SK-N-SH (cell line): ENCODE measurements at regions not wholly inside any gene's neighbourhood (a gene's known extent, or its start where the extent isn't known, plus 50 kb on each side); places are given as distances from the start of the nearest gene placed in this dataset.
"Not testable (repeated sequence)": the region's sequence is repeated elsewhere in the genome, so short reads cannot be mapped to it uniquely, and the experiment has no call there.

Experiments used
- CTCF ChIA-PET: fragments of 300-600, 350-600 bp; formaldehyde crosslinking; extraction: SDS; loops from one replicate; lab custom pipeline; 2021; lab: Yijun Ruan, JAX
- POLR2A ChIA-PET: fragments of 350-600 bp; sonication (Branson Sonifier 250); formaldehyde crosslinking; extraction: SDS; loops from one replicate; lab custom pipeline; 2020; ENCODE audit warnings: antibody characterized with exemption, inconsistent platforms; lab: Yijun Ruan, JAX
- DNase-seq: peaks from one replicate; pipeline ENCODE4 v3.0.0; 2012
- H2AFZ ChIP-seq: fragments of 200-600 bp; sonication (generic); 2 replicates; pipeline ENCODE4 v1.8.1; 2016; ENCODE audit warnings: antibody characterized with exemption, mild to moderate bottlenecking, low read depth
- H3F3A ChIP-seq: fragments of 200-600 bp; sonication (generic); replicated peaks from 2 replicates; pipeline ENCODE3; 2016; ENCODE audit warnings: antibody characterized with exemption, mild to moderate bottlenecking; ENCODE audit not compliant: insufficient read depth
- H3K27ac ChIP-seq, 2 experiments: fragments of 200-500 bp in 1 of 2; fragments of 200-600 bp in 1 of 2; sonication (Bioruptor generic) in 1 of 2; sonication (generic), shearing (Covaris generic) in 1 of 2; 2 replicates each; pipeline versions ENCODE4 v1.5.1 to v1.6.1; 2014 to 2016; ENCODE audit warnings: low read depth in 2 of 2, inconsistent platforms in 1 of 2, low read length in 1 of 2, mild to moderate bottlenecking in 1 of 2, mixed read lengths in 1 of 2
- H3K27me3 ChIP-seq: fragments of 200-600 bp; sonication (generic), shearing (Covaris generic); 2 replicates; pipeline ENCODE4 v1.6.1; 2016; ENCODE audit warnings: mixed run types; ENCODE audit not compliant: insufficient read depth
- H3K36me3 ChIP-seq, 2 experiments: fragments of 200-500 bp in 1 of 2; fragments of 200-600 bp in 1 of 2; sonication (Bioruptor generic) in 1 of 2; sonication (generic) in 1 of 2; replicated peaks in 1 of 2; 2 replicates each; pipeline versions ENCODE3 to v1.5.1; 2014 to 2016; ENCODE audit warnings: low read length in 1 of 2, mild to moderate bottlenecking in 1 of 2; ENCODE audit not compliant: insufficient read depth in 2 of 2, control insufficient read depth in 1 of 2
- H3K4me1 ChIP-seq, 2 experiments: fragments of 200-500 bp in 1 of 2; fragments of 200-600 bp in 1 of 2; sonication (Bioruptor generic) in 1 of 2; sonication (generic), shearing (Covaris generic) in 1 of 2; 2 replicates each; pipeline versions ENCODE4 v1.5.1 to v1.6.1; 2014 to 2016; ENCODE audit warnings: low read depth in 1 of 2, low read length in 1 of 2, mixed run types in 1 of 2; ENCODE audit not compliant: insufficient read depth in 2 of 2, control insufficient read depth in 1 of 2
- H3K4me2 ChIP-seq: fragments of 200-600 bp; sonication (generic), shearing (Covaris generic); 2 replicates; pipeline ENCODE4 v1.6.1; 2017; ENCODE audit warnings: mixed run types
- H3K4me3 ChIP-seq, 2 experiments: fragments of 200-500 bp in 1 of 2; fragments of 200-600 bp in 1 of 2; sonication (Bioruptor generic) in 1 of 2; sonication (generic), shearing (Covaris generic) in 1 of 2; 2 replicates each; pipeline versions ENCODE4 v1.5.1 to v1.8.1; 2014 to 2016; ENCODE audit warnings: low read depth in 2 of 2, inconsistent platforms in 1 of 2, low read length in 1 of 2, mild to moderate bottlenecking in 1 of 2, mixed read lengths in 1 of 2, moderate library complexity in 1 of 2
- H3K79me2 ChIP-seq: fragments of 200-600 bp; sonication (generic); 2 replicates; pipeline ENCODE4 v1.8.1; 2017; ENCODE audit warnings: mild to moderate bottlenecking; ENCODE audit not compliant: insufficient read depth
- H3K9ac ChIP-seq: fragments of 200-600 bp; sonication (generic); 2 replicates; pipeline ENCODE4 v1.6.1; 2017; ENCODE audit warnings: mixed run types
- H3K9me2 ChIP-seq: fragments of 200-600 bp; sonication (generic); 2 replicates; pipeline ENCODE4 v1.6.1; 2017; ENCODE audit warnings: mixed run types
- H3K9me3 ChIP-seq: fragments of 200-600 bp; sonication (generic); 2 replicates; pipeline ENCODE4 v1.6.1; 2017; ENCODE audit warnings: mixed run types, mild to moderate bottlenecking, moderate library complexity
- H4K20me1 ChIP-seq: fragments of 200-600 bp; sonication (generic); 2 replicates; pipeline ENCODE4 v1.6.1; 2017; ENCODE audit warnings: mild to moderate bottlenecking, mixed run types; ENCODE audit not compliant: insufficient read depth
- ELF1 ChIP-seq: IDR thresholded peaks from 2 replicates; pipeline ENCODE4 v1.4.0; 2012
- FOXM1 ChIP-seq: IDR thresholded peaks from 2 replicates; pipeline ENCODE4 v1.4.0; 2012; ENCODE audit warnings: low read depth, mild to moderate bottlenecking
- GATA2 ChIP-seq: sonication (generic); formaldehyde crosslinking; IDR thresholded peaks from 2 replicates; pipeline ENCODE4 v1.5.0; 2020; ENCODE audit warnings: mild to moderate bottlenecking, missing genetic modification reagents
- MXI1 ChIP-seq: IDR thresholded peaks from 2 replicates; pipeline ENCODE4 v1.6.1; 2012; ENCODE audit warnings: mild to moderate bottlenecking, low read depth, low read length, improper control_type of control experiment
- NFIC ChIP-seq: IDR thresholded peaks from 2 replicates; pipeline ENCODE4 v1.4.0; 2012; ENCODE audit warnings: borderline replicate concordance
- POLR2AphosphoS5 ChIP-seq: IDR thresholded peaks from 2 replicates; pipeline ENCODE4 v1.6.1; 2012; ENCODE audit warnings: low read depth, low read length
- RCOR1 ChIP-seq: fragments of 150-350 bp; IDR thresholded peaks from 2 replicates; pipeline ENCODE4 v1.6.1; 2017; ENCODE audit warnings: antibody characterized with exemption, low read length
- RXRA ChIP-seq: IDR thresholded peaks from 2 replicates; pipeline ENCODE4 v1.4.0; 2012; ENCODE audit warnings: low read depth, mild to moderate bottlenecking, borderline replicate concordance
- SMC3 ChIP-seq: IDR thresholded peaks from 2 replicates; pipeline ENCODE4 v1.6.1; 2012; ENCODE audit warnings: low read depth, low read length, improper control_type of control experiment
- TCF12 ChIP-seq: IDR thresholded peaks from 2 replicates; pipeline ENCODE4 v1.4.0; 2012
- TEAD4 ChIP-seq: IDR thresholded peaks from 2 replicates; pipeline ENCODE4 v1.4.0; 2012; ENCODE audit warnings: mild to moderate bottlenecking, borderline replicate concordance; ENCODE audit not compliant: insufficient read depth
- WGBS: methylation state at CpG from one replicate; pipeline ENCODE4 v1.1.6; 2017; ENCODE audit warnings: low lambda C conversion rate; 5-methylcytosine and 5-hydroxymethylcytosine counted together
- TF ChIP-seq, protein P1 (sequence below): IDR thresholded peaks from 2 replicates; pipeline ENCODE4 v1.6.1; 2012; ENCODE audit warnings: mild to moderate bottlenecking, low read depth, low read length, moderate library complexity
- TF ChIP-seq, protein P2 (sequence below): IDR thresholded peaks from 2 replicates; pipeline ENCODE4 v1.4.0; 2012; ENCODE audit warnings: low read depth, borderline replicate concordance
- TF ChIP-seq, protein P3 (sequence below): IDR thresholded peaks from 2 replicates; pipeline ENCODE4 v1.4.0; 2012; ENCODE audit warnings: low read depth, borderline replicate concordance

DNA sequence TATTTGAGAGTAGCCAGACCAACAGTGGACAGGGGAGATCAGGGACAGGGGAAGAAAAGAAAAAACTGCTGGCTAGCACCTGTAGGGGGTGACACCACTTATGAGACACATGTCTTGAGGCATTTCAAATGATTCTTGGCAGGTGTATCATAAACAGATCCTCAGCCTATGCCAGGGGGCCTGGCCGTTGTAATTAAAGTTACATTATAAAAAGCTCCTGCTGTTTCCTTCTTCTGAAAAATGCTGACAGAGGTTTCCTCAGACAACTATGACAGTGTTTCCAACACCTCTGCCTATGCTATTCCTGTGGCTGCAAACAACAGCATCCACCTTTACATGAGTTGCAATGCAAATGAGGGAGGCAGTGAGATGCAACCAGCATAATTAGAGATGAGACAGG, 281.0 kb upstream of the PTER start:
- CTCF ChIA-PET = interaction anchor here (0.7 to 1.0 kb wide), 2 partner anchors 208 to 253 kb away, joined by 3 read pairs; no protein-coding TSS in a partner anchor
- no peak for DNase-seq

DNA sequence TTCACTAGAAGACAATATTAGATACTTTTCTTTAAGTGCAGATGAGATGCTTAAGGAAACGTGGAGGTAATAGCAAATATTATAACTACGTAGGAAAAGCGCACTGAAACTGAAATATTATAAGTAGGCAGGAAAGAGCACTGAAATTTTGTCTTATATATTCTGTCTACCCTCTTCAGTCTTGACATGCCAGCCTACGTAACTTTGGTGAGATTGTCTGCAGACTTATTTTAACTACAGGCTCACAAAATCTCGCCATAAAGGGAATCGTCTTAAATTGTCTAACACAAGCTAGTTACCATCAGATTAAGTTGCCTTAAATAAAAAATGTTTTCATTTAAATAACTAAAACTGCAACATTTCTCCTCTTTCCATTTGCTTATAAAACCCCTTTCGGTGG, 280.1 kb upstream of the PTER start:
- Histone ChIP-seq H3K27ac (no peak overlapping the region), H3K4me1 (no peaks in the 10 kb centered on the region; a peak in 1 of 4 replicates), H3K4me3 (no peak overlapping the region), H3K9me2 (no peaks in the 10 kb centered on the region), H3K36me3 (no peaks in the 10 kb centered on the region), H3K79me2 (no peaks in the 10 kb centered on the region), H3K27me3 (no peaks in the 10 kb centered on the region), H3K4me2 (no peak overlapping the region), H3F3A (no peaks in the 10 kb centered on the region), H3K9me3 (no peaks in the 10 kb centered on the region), H2AFZ (no peak overlapping the region), H3K9ac (no peak overlapping the region), H4K20me1 (no peaks in the 10 kb centered on the region)
- no peak for DNase-seq
- TF ChIP-seq RCOR1 (no peak), FOXM1 (no peak), RXRA (no peak), MXI1 (no peak), ELF1 (no peak), POLR2AphosphoS5 (no peak), TCF12 (no peak), NFIC (no peak), GATA2 (CRISPR knock-in tag) (no peak)
- TF ChIP-seq, protein P1, sequence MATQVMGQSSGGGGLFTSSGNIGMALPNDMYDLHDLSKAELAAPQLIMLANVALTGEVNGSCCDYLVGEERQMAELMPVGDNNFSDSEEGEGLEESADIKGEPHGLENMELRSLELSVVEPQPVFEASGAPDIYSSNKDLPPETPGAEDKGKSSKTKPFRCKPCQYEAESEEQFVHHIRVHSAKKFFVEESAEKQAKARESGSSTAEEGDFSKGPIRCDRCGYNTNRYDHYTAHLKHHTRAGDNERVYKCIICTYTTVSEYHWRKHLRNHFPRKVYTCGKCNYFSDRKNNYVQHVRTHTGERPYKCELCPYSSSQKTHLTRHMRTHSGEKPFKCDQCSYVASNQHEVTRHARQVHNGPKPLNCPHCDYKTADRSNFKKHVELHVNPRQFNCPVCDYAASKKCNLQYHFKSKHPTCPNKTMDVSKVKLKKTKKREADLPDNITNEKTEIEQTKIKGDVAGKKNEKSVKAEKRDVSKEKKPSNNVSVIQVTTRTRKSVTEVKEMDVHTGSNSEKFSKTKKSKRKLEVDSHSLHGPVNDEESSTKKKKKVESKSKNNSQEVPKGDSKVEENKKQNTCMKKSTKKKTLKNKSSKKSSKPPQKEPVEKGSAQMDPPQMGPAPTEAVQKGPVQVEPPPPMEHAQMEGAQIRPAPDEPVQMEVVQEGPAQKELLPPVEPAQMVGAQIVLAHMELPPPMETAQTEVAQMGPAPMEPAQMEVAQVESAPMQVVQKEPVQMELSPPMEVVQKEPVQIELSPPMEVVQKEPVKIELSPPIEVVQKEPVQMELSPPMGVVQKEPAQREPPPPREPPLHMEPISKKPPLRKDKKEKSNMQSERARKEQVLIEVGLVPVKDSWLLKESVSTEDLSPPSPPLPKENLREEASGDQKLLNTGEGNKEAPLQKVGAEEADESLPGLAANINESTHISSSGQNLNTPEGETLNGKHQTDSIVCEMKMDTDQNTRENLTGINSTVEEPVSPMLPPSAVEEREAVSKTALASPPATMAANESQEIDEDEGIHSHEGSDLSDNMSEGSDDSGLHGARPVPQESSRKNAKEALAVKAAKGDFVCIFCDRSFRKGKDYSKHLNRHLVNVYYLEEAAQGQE = no peak
- TF ChIP-seq, protein P2, sequence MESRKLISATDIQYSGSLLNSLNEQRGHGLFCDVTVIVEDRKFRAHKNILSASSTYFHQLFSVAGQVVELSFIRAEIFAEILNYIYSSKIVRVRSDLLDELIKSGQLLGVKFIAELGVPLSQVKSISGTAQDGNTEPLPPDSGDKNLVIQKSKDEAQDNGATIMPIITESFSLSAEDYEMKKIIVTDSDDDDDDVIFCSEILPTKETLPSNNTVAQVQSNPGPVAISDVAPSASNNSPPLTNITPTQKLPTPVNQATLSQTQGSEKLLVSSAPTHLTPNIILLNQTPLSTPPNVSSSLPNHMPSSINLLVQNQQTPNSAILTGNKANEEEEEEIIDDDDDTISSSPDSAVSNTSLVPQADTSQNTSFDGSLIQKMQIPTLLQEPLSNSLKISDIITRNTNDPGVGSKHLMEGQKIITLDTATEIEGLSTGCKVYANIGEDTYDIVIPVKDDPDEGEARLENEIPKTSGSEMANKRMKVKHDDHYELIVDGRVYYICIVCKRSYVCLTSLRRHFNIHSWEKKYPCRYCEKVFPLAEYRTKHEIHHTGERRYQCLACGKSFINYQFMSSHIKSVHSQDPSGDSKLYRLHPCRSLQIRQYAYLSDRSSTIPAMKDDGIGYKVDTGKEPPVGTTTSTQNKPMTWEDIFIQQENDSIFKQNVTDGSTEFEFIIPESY = no peak
- 30% methylated on average over 7 of the region's 7 CpGs for WGBS
- CTCF ChIA-PET = interaction anchor here (0.7 kb wide), 1 partner anchor 254 kb away, joined by 3 read pairs; no protein-coding TSS in a partner anchor
- POLR2A ChIA-PET = no interaction called here

More for the DNA sequence above, 281.0 kb upstream of the PTER start:
- Histone ChIP-seq H3K27me3 (no peaks in the 10 kb centered on the region), H3K36me3 (no peaks in the 10 kb centered on the region), H3K79me2 (no peaks in the 10 kb centered on the region), H2AFZ (no peak overlapping the region), H4K20me1 (no peaks in the 10 kb centered on the region), H3K9ac (no peak overlapping the region), H3K4me2 (no peak overlapping the region), H3K9me2 (no peaks in the 10 kb centered on the region), H3K4me1 (no peaks in the 10 kb centered on the region; a peak in 1 of 4 replicates), H3K4me3 (no peak overlapping the region), H3K27ac (no peak overlapping the region), H3K9me3 (no peaks in the 10 kb centered on the region), H3F3A (no peaks in the 10 kb centered on the region)
- TF ChIP-seq RXRA = no peak
- no peak for TF ChIP-seq MXI1
- TF ChIP-seq, protein P3, sequence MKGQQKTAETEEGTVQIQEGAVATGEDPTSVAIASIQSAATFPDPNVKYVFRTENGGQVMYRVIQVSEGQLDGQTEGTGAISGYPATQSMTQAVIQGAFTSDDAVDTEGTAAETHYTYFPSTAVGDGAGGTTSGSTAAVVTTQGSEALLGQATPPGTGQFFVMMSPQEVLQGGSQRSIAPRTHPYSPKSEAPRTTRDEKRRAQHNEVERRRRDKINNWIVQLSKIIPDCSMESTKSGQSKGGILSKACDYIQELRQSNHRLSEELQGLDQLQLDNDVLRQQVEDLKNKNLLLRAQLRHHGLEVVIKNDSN = no peak
- no peak for TF ChIP-seq SMC3
- TF ChIP-seq TEAD4 = no peak
- 50% methylated on average over 1 of the region's 1 CpG for WGBS
- POLR2A ChIA-PET = no interaction called here

DNA sequence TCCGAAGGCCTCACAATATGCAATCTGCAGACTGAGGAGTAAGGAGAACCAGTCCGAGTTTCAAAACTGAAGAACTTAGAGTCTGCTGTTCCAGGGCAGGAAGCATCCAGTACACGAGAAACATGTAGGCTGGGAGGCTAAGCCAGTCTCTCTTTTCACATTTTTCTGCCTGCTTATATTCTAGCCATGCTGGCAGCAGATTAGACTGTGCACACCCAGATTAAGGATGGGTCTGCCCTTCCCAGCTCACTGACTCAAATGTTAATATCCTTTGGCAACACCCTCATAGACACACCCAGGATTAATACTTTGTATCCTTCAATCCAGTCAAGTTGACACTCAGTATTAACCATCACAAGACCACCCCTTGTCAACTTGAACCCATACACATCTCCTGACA, 271.7 kb upstream of the PTER start:
- POLR2A ChIA-PET, H3K36me3 ChIP-seq, H3K27ac ChIP-seq, H3K4me1 ChIP-seq, CTCF ChIA-PET, H3K79me2 ChIP-seq, H3K9me3 ChIP-seq, H3K27me3 ChIP-seq, H2AFZ ChIP-seq, H3F3A ChIP-seq, H4K20me1 ChIP-seq, H3K4me2 ChIP-seq, H3K4me3 ChIP-seq, DNase-seq, H3K9me2 ChIP-seq, H3K9ac ChIP-seq: not testable (repeated sequence)
- WGBS = 13% methylated on average over 3 of the region's 3 CpGs
